HG03135 (cell line): ENCODE measurements at regions not wholly inside any gene's neighbourhood (a gene's known extent, or its start where the extent isn't known, plus 50 kb on each side); places are given as distances from the start of the nearest gene placed in this dataset.

Experiments
- ATAC-seq: cut with Tn5 transposase; IDR thresholded peaks from one replicate; pipeline ENCODE4 v1.9.1; 2021; ENCODE audit warnings: mild to moderate bottlenecking, moderate library complexity; ENCODE audit not compliant: unreplicated experiment

- no peak for ATAC-seq
Measured at GRCh38 chr1:94599095-94599813, 57.7 kb upstream of the F3 start.

- ATAC-seq: no peak
Measured at GRCh38 chr1:94597701-94598100, 56.1 kb upstream of the F3 start.

GRCh38 chr1:94596260-94596659 lies 54.7 kb upstream of the F3 start:
- no peak for ATAC-seq

- no peak for ATAC-seq
Measured at GRCh38 chr1:94595658-94596057, 54.1 kb upstream of the F3 start.

GRCh38 chr1:94593611-94594010 lies 52.1 kb upstream of the F3 start:
- no peak for ATAC-seq

GRCh38 chr1:94592571-94592920 lies 51.0 kb upstream of the F3 start:
- ATAC-seq: no peak

GRCh38 chr1:94591823-94592570 lies 50.4 kb upstream of the F3 start:
- ATAC-seq: no peak
